ENCODE measurements at regions not wholly inside any gene's neighbourhood (a gene's known extent, or its start where the extent isn't known, plus 50 kb on each side); places are given as distances from the start of the nearest gene placed in this dataset.
A peak's percentile ranks its signal among the peaks of the same experiment; 100 is the strongest.

- DNase-seq, result no peak
Observed at GRCh38 chr14:61847861-61848260, 85.6 kb downstream of the SNAPC1 start.

GRCh38 chr14:61854898-61855297 lies 92.7 kb downstream of the SNAPC1 start:
- DNase-seq, result no peak

- peak; percentile 65 for DNase-seq
Observed at GRCh38 chr14:61860294-61860918, 98.2 kb downstream of the SNAPC1 start.

- DNase-seq, result no peak
Observed at GRCh38 chr14:61861320-61861865, 99.2 kb downstream of the SNAPC1 start.

GRCh38 chr14:61864329-61864898 lies 102.2 kb downstream of the SNAPC1 start:
- DNase-seq, result no peak

GRCh38 chr14:61866932-61867920 lies 105.0 kb downstream of the SNAPC1 start:
- DNase-seq, result no peak

- no peak for DNase-seq
Observed at GRCh38 chr14:61868846-61869245, 106.6 kb downstream of the SNAPC1 start.

GRCh38 chr14:61870163-61870562 lies 107.9 kb downstream of the SNAPC1 start:
- DNase-seq, result no peak

- DNase-seq, result no peak
Observed at GRCh38 chr14:61872452-61872851, 110.2 kb downstream of the SNAPC1 start.

GRCh38 chr14:61875483-61875882 lies 113.3 kb downstream of the SNAPC1 start:
- no peak for DNase-seq

- no peak for DNase-seq
Observed at GRCh38 chr14:61876362-61877034, 114.3 kb downstream of the SNAPC1 start.

- no peak for DNase-seq
Observed at GRCh38 chr14:61877035-61877390, 114.8 kb downstream of the SNAPC1 start.

GRCh38 chr14:61877768-61878167 lies 115.5 kb downstream of the SNAPC1 start:
- DNase-seq, result no peak

- no peak for DNase-seq
Observed at GRCh38 chr14:61878931-61879330, 116.7 kb downstream of the SNAPC1 start.

- no peak for DNase-seq
Observed at GRCh38 chr14:61881046-61881445, 118.8 kb downstream of the SNAPC1 start.

GRCh38 chr14:61884711-61885110 lies 122.5 kb downstream of the SNAPC1 start:
- DNase-seq, result no peak

- no peak for DNase-seq
Observed at GRCh38 chr14:61885203-61885961, 123.2 kb downstream of the SNAPC1 start.

- DNase-seq, result no peak
Observed at GRCh38 chr14:61887628-61888027, 125.4 kb downstream of the SNAPC1 start.

- DNase-seq, result peak; percentile 36
Observed at GRCh38 chr14:61889914-61890351, 127.7 kb downstream of the SNAPC1 start.

- DNase-seq, result no peak
Observed at GRCh38 chr14:61891170-61891569, 128.9 kb downstream of the SNAPC1 start.

GRCh38 chr14:61891810-61892209 lies 129.6 kb downstream of the SNAPC1 start:
- DNase-seq, result no peak

- DNase-seq, result no peak
Observed at GRCh38 chr14:61893371-61893940, 131.2 kb downstream of the SNAPC1 start.

Data from activated CD4-positive, CD25-positive, alpha-beta regulatory T cell treated with anti-CD3 and anti-CD28 coated beads, Interleukin-2, amount 50 U/mL, for 72 hours (primary cell).